HG03025 (cell line): ENCODE measurements at regions not wholly inside any gene's neighbourhood (a gene's known extent, or its start where the extent isn't known, plus 50 kb on each side); places are given as distances from the start of the nearest gene placed in this dataset.

Experiments
- ATAC-seq: cut with Tn5 transposase; IDR thresholded peaks from one replicate; pipeline ENCODE4 v1.9.1; 2021; ENCODE audit warnings: mild to moderate bottlenecking, moderate library complexity; ENCODE audit not compliant: unreplicated experiment, low FRiP score

GRCh38 chr13:79802389-79803085 is 321.6 kb downstream of the NDFIP2 start:
- ATAC-seq = no peak

GRCh38 chr13:79799059-79799867 is 318.3 kb downstream of the NDFIP2 start:
- no peak for ATAC-seq

- ATAC-seq = no peak
These were observed 315.2 kb downstream of the NDFIP2 start for GRCh38 chr13:79796136-79796535.

DNA sequence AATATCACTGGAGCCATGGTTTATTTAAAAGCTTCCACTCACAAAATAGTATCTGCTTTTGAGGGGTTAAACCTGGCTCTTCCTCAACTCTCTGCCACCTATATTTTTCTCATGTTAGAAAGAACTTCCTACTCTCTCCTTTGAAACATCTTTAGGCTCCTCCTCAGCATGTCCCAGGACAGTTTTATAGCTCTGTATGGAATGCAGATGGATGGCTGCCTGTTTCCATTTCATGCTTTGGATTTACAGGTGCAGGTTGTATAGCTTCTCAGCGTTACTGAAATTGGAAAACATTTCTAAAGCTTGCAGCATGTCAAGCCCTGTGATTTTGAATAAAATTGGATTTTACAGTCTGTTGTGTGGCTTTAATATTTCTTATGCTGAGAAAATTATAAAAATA is 314.0 kb downstream of the NDFIP2 start:
- no peak for ATAC-seq

DNA sequence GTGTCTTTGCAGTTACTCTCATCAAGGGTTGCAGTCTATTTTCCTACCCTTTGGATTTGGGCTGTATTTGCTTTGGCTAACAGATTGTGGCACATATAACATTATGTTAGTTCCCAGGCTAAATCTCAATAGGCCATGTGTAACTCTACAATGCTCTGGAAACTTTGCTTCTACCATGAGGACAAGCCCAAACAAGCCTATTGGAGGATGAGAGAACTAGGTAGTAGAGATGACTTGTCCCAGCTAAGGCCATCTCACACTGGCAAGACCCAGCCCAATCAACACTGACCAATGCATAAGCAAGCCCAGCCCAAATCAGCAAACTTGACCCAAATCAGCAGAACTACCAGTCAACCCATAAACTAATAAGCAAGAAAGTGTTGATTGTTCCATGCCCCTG is 311.8 kb downstream of the NDFIP2 start:
- ATAC-seq = no peak

GRCh38 chr13:79791471-79792042 is 310.6 kb downstream of the NDFIP2 start:
- ATAC-seq = no peak

GRCh38 chr13:79786176-79786575 is 305.2 kb downstream of the NDFIP2 start:
- no peak for ATAC-seq

DNA sequence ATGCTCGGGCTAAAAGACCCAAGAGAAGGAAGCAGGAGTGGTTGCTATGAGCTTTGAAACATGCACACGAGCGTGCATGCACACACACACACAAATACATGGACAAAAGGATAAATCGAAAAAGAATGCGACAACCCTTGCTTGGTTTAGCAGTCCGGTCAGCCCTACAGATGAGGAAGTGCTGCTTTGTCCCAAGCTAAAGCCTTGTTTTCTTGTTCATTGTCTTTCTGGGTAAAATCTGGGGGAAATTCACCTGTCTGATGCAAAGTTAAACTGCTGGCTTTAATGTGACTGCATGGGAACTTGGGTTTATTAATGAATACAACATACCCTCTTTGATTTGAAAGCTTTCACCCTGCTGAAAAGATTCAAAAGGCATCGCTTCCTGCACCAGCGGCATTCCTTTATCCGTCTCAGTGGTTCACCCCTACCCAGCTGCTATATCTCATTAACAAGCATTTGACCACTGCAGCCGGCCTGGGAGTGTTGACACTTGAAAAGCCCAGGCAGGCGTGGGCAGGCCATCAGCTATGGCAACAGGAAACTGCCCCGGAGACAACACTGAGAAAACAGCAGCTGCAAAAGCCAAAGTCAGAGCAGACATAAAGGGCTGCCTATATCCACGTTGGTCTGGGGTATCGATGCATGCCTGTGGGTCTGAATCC is 301.7 kb downstream of the NDFIP2 start:
- no peak for ATAC-seq

DNA sequence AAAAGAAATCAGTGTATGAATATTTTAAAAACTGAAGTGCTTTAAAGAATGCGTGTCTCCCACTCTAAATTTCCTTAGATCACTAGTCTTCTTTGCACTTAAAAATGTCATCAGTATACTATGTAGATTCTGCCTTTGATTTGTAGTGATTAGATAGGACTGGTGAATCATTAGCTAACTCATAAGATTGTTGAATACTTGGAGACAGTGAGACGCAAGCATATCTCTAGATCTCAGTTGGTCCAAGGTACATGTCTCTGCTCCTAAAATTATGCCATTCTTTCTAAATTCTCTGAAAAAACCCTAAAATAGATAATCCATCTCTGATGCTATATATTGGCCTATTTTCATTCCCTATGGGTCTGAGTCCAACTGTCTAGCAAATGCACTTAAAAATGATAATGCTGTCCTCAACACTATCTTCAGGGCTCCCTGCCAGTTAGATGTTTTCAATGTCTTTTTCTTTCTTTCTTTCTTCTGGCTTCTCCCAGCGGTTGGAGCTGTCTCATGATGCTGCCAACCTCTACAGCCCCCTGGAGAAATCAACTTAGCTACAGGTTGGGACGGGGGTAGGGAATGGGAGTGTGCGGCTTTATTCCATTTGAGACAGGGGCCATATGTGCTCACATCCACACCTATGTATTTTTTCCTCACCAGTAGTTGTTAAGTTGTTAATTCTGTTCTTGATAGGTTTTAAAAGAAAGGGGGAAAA is 301.0 kb downstream of the NDFIP2 start:
- no peak for ATAC-seq

GRCh38 chr13:79780240-79780639 is 299.3 kb downstream of the NDFIP2 start:
- ATAC-seq = peak; percentile 41

DNA sequence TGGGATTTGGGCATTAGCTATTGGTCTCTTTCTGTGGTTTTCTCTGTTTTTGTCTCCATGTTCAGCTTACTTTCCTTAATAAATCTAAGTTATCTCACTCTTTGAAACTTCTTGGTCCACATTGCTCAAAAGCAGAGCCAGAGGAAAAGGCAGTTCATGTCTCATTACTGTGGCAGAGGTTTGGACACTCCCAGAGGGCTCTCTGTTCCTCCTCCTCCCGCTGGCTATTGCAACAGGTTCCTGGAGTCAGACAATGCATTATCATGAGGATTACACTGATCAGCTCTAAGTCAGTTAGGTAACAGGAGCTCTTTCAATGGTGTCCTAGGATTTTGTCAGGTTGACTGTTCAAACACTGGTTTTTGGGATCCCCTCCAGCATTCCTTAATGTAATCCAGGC is 298.8 kb downstream of the NDFIP2 start:
- no peak for ATAC-seq

GRCh38 chr13:79778741-79779460 is 297.9 kb downstream of the NDFIP2 start:
- no peak for ATAC-seq

DNA sequence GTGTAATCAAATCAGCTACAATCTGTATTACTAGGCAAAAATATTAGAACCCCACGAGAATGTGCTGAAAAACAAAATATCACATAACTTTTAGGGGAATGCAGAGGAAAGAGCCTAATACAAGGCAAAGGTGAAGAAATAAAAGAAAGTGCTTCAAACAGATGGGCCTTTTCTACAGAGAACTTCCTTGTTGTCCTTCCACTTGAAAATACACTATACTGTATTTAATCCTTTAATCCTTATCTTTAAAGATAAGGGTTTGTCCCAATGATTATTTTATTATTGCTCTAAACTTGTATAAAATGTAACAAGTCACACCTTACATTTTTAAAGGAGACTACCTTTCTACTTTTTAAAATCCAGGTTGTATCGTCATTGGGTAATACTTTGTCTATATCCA is 296.5 kb downstream of the NDFIP2 start:
- no peak for ATAC-seq

- no peak for ATAC-seq
These were observed 295.8 kb downstream of the NDFIP2 start for GRCh38 chr13:79776531-79777295.

DNA sequence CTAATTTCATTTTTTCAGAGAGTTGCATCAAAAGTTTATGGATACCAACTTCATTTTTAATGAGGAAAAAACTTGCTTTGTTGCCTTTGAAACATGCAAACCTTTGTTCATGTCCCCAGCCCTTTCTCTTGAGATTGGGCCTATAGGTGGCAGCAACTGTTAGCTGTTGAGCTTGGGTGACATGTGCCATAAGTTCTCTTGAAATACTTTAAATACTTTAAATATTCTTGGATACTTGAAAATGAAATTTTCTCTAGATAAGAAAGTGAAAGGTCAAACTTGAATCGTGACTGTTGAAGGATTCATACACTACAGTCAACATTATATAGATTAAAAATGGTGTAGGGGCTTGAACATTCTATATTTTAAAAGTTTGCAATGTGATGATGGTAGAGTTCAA is 294.9 kb downstream of the NDFIP2 start:
- no peak for ATAC-seq

GRCh38 chr13:79772811-79773210 is 291.9 kb downstream of the NDFIP2 start:
- no peak for ATAC-seq

DNA sequence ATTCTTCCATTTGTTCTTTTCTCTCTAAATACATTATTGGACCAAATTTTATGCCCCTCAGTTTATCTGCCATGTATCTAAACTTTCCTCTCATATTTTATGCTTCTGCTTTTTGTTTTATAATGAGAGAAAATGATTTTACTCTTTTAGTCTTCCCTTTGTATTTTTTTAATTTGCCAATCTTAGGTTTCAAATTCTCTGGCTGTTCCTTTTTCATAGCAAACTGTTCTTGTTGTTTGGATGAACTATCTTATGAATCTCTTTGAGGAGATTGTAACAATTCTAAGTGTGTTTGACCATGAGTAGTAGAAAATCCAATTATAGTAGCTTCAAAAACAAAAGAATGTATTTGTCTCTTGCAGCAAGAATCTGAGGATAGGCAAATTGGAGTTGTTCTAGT is 290.5 kb downstream of the NDFIP2 start:
- no peak for ATAC-seq

DNA sequence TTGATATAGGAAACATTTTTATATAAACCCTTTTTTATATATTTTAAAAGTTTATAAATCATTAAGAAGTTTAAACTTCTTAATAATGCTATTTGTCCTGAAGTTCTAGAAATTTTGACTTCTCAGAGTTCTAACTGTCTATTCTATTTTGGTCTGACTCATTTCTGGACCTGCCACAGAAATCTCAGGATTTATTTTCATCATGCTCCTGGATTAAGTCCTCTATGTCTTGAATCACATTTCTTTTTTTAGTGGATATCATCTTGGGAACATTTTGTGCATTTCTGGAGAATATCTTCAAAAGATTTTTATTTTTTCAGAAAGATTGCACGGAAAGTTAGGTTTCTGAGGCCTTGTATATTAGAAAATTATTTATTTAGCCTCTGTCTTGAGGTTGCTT is 289.1 kb downstream of the NDFIP2 start:
- ATAC-seq = no peak

DNA sequence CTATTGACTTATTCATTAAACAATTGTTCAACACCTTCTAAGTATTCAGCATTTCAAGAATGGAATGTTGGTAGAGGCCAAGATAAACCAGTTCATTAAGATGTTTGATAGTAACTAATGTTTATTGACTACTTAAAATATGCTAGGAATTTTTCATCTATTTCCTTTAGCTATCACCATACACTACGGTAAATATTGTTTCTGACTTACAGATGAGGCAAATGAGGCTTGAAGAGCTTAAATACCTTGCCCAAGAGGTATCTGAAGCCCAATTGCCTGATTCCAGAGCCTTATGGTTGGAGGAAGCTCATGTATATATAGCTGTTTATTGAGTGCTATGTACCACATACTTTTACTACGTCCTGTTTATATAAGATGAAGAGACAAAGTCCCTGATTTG is 286.2 kb downstream of the NDFIP2 start:
- ATAC-seq = no peak
